ENCODE measurements at regions not wholly inside any gene's neighbourhood (a gene's known extent, or its start where the extent isn't known, plus 50 kb on each side); places are given as distances from the start of the nearest gene placed in this dataset.

DNA sequence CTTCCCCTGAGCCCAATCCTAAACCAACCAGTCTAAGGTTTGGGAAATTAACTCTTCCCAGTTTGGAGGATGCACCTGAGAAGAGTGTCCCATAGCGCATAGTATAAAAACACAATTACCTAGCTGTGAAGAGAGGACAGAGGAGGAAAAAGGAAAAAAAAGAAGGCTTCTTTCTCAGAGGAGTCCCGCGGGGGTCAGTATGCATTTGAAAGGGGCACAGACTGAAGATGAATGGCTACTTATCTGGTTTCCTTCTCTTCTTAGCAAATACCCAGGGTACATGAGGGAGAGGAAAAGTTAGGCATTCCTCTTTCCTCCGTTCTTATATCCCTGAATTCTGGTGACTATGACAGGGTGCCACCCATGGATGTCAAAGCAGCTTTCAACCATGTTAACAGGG, 96.9 kb downstream of the TMEM47 start:
- Histone ChIP-seq H3K4me2 (no peak overlapping the region), H3K79me2 (ENCODE audit: insufficient read depth, low read depth) (no peaks in the 10 kb centered on the region), H3K4me1 (ENCODE audit: low read depth, poor library complexity, severe bottlenecking) (no peaks in the 10 kb centered on the region), H3K27me3 (ENCODE audit: insufficient read depth, low read depth) (no peaks in the 10 kb centered on the region), H3K36me3 (ENCODE audit: insufficient read depth) (no peaks in the 10 kb centered on the region), H2AFZ (ENCODE audit: low read depth) (no peak overlapping the region), H4K20me1 (ENCODE audit: insufficient read depth) (no peaks in the 10 kb centered on the region), H3K4me3 (IDR thresholded peaks at IDR 0.05; ENCODE audit: insufficient read depth, low read depth, low read length) (no peak overlapping the region), H3K9ac (no peak overlapping the region), H3K27ac (no peak overlapping the region)
- no peak for TF ChIP-seq CTCF (conservative IDR thresholded peaks at IDR 0.05; ENCODE audit: low read depth, low read length)

- Histone ChIP-seq H4K20me1 (ENCODE audit: insufficient read depth) (no peaks in the 10 kb centered on the region), H3K79me2 (ENCODE audit: insufficient read depth, low read depth) (no peaks in the 10 kb centered on the region), H3K27ac (no peak overlapping the region), H3K9ac (no peak overlapping the region), H3K4me2 (no peak overlapping the region), H3K27me3 (ENCODE audit: insufficient read depth, low read depth) (no peaks in the 10 kb centered on the region), H3K4me1 (ENCODE audit: low read depth, poor library complexity, severe bottlenecking) (no peaks in the 10 kb centered on the region), H3K36me3 (ENCODE audit: insufficient read depth) (no peaks in the 10 kb centered on the region), H3K4me3 (IDR thresholded peaks at IDR 0.05; ENCODE audit: insufficient read depth, low read depth, low read length) (no peak overlapping the region), H2AFZ (ENCODE audit: low read depth) (no peak overlapping the region)
- TF ChIP-seq CTCF (conservative IDR thresholded peaks at IDR 0.05; ENCODE audit: low read depth, low read length), result no peak
These were observed 97.8 kb downstream of the TMEM47 start for GRCh38 chrX:34559325-34559724.

DNA sequence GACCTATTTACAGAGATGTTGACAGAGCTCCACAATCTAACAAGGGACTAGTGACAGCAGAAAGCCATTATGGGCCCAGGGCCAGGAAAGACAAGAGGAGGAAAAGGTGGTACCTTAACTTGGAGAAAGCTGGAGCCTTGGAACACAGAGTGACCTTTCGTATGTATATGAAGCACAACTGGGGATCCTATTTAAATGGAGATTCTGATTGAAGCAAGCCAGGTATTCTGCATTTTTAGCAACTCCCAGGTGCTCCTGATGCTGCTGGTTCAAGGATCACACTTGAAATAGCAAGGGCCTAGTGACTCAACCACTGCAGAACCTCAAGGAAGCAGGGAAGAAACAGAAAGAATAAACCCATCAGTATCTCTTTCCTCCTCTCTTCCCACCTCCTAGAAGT, 99.4 kb downstream of the TMEM47 start:
- Histone ChIP-seq H3K27me3 (ENCODE audit: insufficient read depth, low read depth) (no peaks in the 10 kb centered on the region), H3K4me3 (IDR thresholded peaks at IDR 0.05; ENCODE audit: insufficient read depth, low read depth, low read length) (no peak overlapping the region), H3K9ac (no peak overlapping the region), H3K4me1 (ENCODE audit: low read depth, poor library complexity, severe bottlenecking) (no peaks in the 10 kb centered on the region), H3K36me3 (ENCODE audit: insufficient read depth) (no peaks in the 10 kb centered on the region), H3K27ac (no peak overlapping the region), H3K79me2 (ENCODE audit: insufficient read depth, low read depth) (no peaks in the 10 kb centered on the region), H2AFZ (ENCODE audit: low read depth) (no peak overlapping the region), H3K4me2 (no peak overlapping the region), H4K20me1 (ENCODE audit: insufficient read depth) (no peaks in the 10 kb centered on the region)
- TF ChIP-seq CTCF (conservative IDR thresholded peaks at IDR 0.05; ENCODE audit: low read depth, low read length), result no peak

GRCh38 chrX:34555481-34555880, 101.6 kb downstream of the TMEM47 start:
- H3K27me3 ChIP-seq (ENCODE audit: insufficient read depth, low read depth), result no peaks in the 10 kb centered on the region

More at GRCh38 chrX:34555481-34555880, 101.6 kb downstream of the TMEM47 start:
- H3K27ac ChIP-seq, result no peak overlapping the region
- no peak overlapping the region for H3K4me3 ChIP-seq (IDR thresholded peaks at IDR 0.05; ENCODE audit: insufficient read depth, low read depth, low read length)
- no peaks in the 10 kb centered on the region for H3K4me1 ChIP-seq (ENCODE audit: low read depth, poor library complexity, severe bottlenecking)
- no peaks in the 10 kb centered on the region for H4K20me1 ChIP-seq (ENCODE audit: insufficient read depth)
- no peaks in the 10 kb centered on the region for H3K79me2 ChIP-seq (ENCODE audit: insufficient read depth, low read depth)
- TF ChIP-seq CTCF (conservative IDR thresholded peaks at IDR 0.05; ENCODE audit: low read depth, low read length), result no peak
- H2AFZ ChIP-seq (ENCODE audit: low read depth), result no peak overlapping the region
- H3K4me2 ChIP-seq, result no peak overlapping the region
- no peak overlapping the region for H3K9ac ChIP-seq
- H3K36me3 ChIP-seq (ENCODE audit: insufficient read depth), result no peaks in the 10 kb centered on the region
